ENCODE measurements at regions not wholly inside any gene's neighbourhood (a gene's known extent, or its start where the extent isn't known, plus 50 kb on each side); places are given as distances from the start of the nearest gene placed in this dataset.

DNA sequence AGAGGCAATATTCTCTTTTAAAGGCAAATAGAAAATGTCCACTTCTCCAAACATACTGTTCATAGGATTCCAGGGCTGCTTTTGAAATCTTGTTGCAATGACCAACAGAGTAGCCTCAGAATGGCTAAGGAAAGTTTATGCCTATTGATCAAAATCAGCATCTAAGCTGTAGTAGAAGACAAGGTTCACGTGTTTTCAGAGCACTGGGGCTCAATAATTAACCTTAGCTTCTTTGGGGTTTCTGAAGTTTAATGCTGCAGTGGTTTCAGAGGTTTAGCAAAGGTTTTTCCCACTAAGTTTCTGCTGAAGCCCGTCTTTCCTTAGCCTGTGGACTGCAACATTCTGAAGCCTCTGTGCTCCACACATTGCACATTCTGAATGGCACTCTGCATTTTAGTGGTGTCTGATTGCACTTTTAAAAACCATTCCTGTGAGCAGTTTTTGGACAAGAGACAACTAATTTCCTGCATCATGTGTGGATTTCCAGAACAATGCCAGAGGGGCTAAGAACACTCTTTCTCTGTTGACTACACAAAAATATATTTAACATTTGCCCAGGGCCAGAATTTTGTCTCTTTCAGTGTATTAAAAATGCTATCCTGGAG lies 342.5 kb downstream of the PTEN start:
- TF ChIP-seq, protein P1, sequence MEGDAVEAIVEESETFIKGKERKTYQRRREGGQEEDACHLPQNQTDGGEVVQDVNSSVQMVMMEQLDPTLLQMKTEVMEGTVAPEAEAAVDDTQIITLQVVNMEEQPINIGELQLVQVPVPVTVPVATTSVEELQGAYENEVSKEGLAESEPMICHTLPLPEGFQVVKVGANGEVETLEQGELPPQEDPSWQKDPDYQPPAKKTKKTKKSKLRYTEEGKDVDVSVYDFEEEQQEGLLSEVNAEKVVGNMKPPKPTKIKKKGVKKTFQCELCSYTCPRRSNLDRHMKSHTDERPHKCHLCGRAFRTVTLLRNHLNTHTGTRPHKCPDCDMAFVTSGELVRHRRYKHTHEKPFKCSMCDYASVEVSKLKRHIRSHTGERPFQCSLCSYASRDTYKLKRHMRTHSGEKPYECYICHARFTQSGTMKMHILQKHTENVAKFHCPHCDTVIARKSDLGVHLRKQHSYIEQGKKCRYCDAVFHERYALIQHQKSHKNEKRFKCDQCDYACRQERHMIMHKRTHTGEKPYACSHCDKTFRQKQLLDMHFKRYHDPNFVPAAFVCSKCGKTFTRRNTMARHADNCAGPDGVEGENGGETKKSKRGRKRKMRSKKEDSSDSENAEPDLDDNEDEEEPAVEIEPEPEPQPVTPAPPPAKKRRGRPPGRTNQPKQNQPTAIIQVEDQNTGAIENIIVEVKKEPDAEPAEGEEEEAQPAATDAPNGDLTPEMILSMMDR (IDR thresholded peaks at IDR 0.05; ENCODE audit: insufficient read depth, low read depth, low read length, missing control alignments) = no peak
- no peak for DNase-seq (ENCODE audit: low read depth)
- no peak overlapping the region for H3K4me3 ChIP-seq (ENCODE audit: low read depth, low read length)

DNA sequence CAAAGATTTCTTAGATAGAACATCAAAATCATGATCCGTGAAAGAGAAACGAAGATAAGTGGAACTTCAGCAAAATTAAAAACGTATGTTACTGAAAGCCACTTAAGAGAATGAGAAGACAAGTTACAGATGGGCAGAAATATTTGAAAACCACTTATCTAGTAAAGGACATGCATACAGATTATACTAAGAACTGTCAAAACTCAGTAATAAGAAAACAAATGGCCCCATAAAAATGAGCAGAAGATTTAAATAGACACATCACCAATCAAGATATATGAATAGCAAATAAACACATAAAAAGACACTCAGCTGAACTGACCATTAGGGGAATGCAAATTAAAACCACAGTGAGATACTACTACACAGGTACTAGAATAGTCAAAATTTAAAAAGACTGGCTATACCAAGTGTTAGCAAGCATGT lies 343.7 kb downstream of the PTEN start:
- TF ChIP-seq, protein P1 (IDR thresholded peaks at IDR 0.05; ENCODE audit: insufficient read depth, low read depth, low read length, missing control alignments) = no peak
- H3K4me3 ChIP-seq (ENCODE audit: low read depth, low read length) = no peak overlapping the region
- DNase-seq (ENCODE audit: low read depth) = no peak

DNA sequence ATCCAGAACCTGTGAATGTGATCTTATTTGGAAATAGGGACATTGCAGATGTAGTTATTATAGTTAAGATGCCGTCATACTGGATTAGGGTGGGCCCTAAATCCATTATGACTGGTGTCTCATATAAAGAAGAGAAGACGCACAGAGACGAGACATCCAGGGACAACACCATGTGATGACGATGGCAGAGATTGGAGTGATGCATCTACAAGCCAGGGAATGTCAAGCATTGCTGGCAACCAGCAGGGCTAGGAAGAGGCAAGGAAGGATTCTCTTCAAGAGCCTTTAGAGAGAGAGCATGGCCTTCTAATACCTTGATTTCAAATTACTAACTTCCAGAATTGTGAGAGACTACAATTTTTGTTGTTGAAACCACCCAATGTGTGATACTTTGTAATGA lies 345.8 kb downstream of the PTEN start:
- TF ChIP-seq, protein P1 (IDR thresholded peaks at IDR 0.05; ENCODE audit: insufficient read depth, low read depth, low read length, missing control alignments) = no peak
- H3K4me3 ChIP-seq (ENCODE audit: low read depth, low read length) = no peak overlapping the region
- DNase-seq (ENCODE audit: low read depth) = no peak

DNA sequence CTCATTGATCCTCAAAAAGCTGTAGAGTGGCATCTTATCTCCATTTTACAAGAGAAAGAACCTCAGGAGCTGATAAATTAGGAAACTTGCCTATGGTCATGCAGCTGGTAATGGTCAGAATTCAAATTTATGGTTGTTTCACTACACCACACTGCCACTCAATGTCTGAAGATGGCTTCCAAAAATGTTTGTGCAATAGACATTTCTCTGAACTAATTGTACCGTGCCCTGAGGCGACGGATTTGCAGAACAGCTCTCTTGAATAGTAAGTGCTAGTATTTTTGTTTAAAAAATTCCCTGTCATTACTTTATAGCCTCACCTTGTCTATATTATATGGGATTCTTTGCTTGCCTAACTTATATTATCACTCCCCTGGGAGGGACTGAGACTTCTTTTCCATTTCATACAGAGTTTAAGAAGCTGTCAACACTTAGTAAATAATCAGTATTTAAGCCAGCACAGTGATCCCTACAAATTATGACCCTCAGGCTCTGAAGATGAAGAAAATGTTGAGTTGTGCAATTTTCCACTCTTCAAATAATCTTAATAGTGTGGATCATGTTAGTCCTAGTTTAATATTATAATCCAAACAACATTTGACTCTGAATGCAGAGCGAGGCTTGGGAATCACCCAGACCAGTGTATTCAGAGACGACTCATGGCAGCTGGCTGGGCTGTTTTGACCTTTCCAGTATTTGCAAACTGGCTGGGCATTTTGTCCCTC lies 346.6 kb downstream of the PTEN start:
- TF ChIP-seq, protein P1 (IDR thresholded peaks at IDR 0.05; ENCODE audit: insufficient read depth, low read depth, low read length, missing control alignments) = no peak
- H3K4me3 ChIP-seq (ENCODE audit: low read depth, low read length) = no peak overlapping the region
- no peak for DNase-seq (ENCODE audit: low read depth)

DNA sequence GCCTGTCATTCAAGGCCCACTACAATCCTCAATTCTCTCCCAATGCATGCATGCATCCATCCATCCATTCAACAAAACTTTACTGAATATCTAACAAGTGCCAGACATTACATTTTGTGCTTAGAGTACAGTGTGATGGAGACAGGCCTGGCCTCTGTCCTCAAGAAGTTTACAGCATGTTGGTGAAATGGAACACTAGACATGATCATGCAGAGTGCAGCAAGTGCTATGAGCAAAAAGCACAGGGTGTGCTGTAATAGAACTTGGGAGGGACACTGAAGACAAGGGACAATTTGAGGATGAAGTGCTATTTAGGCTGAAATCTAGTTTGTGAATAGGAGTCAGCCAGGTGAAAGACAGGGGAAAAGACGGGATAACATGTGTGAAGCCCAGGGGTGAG lies 347.8 kb downstream of the PTEN start:
- no peak for DNase-seq (ENCODE audit: low read depth)
- TF ChIP-seq, protein P1 (IDR thresholded peaks at IDR 0.05; ENCODE audit: insufficient read depth, low read depth, low read length, missing control alignments) = no peak
- no peak overlapping the region for H3K4me3 ChIP-seq (ENCODE audit: low read depth, low read length)

DNA sequence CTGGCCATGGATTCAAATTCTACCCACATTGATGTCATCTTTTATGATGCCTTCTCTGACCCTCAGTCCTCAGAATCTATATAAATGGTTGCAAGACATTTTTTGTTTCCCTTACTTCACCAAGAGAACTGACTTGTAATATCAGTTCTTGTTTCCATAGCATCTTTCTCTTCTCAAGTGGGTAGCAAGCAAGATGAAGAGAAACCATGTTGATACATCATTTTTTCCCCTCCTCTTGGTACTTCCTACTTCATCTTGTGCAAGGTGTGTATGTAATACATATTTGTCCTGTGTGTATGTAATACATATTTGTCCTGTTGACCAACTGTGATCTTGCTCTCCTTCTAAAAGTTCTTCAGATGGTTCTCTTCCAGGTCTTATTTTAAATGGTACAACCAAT lies 348.6 kb downstream of the PTEN start:
- TF ChIP-seq, protein P1 (IDR thresholded peaks at IDR 0.05; ENCODE audit: insufficient read depth, low read depth, low read length, missing control alignments) = no peak
- H3K4me3 ChIP-seq (ENCODE audit: low read depth, low read length) = no peak overlapping the region
- DNase-seq (ENCODE audit: low read depth) = no peak
